Liver (tissue), 3 donors: ENCODE measurements at regions not wholly inside any gene's neighbourhood (a gene's known extent, or its start where the extent isn't known, plus 50 kb on each side); places are given as distances from the start of the nearest gene placed in this dataset.

Source experiments
- GABPA ChIP-seq, 2 donors: IDR thresholded peaks in 1 of 2; conservative IDR thresholded peaks in 1 of 2; 2 replicates each; pipeline ENCODE4 v1.6.1; 2016; ENCODE audit warnings: antibody characterized with exemption in 2 of 2, mild to moderate bottlenecking in 1 of 2, moderate library complexity in 1 of 2
- HNF4G ChIP-seq: IDR thresholded peaks from 2 replicates; pipeline ENCODE4 v1.6.1; 2016; ENCODE audit warnings: antibody characterized with exemption
- TAF1 ChIP-seq: conservative IDR thresholded peaks from 2 replicates; pipeline ENCODE4 v1.6.1; 2016; ENCODE audit warnings: antibody characterized with exemption, mild to moderate bottlenecking
- TF ChIP-seq, protein P1 (sequence below): fragments of 150-350 bp; IDR thresholded peaks from 2 replicates; pipeline ENCODE4 v1.5.1; 2017; ENCODE audit warnings: improper control_type of control experiment, low read depth, low read length; ENCODE audit not compliant: missing input control
- TF ChIP-seq, protein P2 (sequence below): IDR thresholded peaks from 2 replicates; pipeline ENCODE4 v1.6.1; 2016; ENCODE audit warnings: antibody characterized with exemption, mild to moderate bottlenecking
- donor health status: healthy.
- donor health status: healthy.

DNA sequence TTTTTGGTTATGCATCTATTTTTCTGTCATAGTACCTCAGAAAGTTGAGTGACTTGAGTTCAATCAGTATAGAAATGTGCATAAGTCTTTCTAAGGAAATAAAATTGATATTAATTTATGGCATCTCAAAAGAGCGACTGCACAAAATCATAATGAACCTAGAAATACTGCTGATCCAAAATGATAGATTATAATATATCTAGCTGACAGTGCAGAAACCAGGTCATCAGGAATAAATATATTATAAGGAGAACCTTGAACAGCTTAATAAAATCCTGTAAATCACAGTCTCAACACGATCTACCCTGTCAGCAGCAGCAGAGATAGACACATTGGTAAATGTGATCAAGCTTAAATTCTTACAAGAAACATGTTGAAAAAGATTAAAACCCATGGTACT, 1106.6 kb upstream of the CDH18 start:
- no peak for TF ChIP-seq TAF1
- TF ChIP-seq, protein P1, sequence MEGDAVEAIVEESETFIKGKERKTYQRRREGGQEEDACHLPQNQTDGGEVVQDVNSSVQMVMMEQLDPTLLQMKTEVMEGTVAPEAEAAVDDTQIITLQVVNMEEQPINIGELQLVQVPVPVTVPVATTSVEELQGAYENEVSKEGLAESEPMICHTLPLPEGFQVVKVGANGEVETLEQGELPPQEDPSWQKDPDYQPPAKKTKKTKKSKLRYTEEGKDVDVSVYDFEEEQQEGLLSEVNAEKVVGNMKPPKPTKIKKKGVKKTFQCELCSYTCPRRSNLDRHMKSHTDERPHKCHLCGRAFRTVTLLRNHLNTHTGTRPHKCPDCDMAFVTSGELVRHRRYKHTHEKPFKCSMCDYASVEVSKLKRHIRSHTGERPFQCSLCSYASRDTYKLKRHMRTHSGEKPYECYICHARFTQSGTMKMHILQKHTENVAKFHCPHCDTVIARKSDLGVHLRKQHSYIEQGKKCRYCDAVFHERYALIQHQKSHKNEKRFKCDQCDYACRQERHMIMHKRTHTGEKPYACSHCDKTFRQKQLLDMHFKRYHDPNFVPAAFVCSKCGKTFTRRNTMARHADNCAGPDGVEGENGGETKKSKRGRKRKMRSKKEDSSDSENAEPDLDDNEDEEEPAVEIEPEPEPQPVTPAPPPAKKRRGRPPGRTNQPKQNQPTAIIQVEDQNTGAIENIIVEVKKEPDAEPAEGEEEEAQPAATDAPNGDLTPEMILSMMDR, result no peak
- TF ChIP-seq, protein P2, sequence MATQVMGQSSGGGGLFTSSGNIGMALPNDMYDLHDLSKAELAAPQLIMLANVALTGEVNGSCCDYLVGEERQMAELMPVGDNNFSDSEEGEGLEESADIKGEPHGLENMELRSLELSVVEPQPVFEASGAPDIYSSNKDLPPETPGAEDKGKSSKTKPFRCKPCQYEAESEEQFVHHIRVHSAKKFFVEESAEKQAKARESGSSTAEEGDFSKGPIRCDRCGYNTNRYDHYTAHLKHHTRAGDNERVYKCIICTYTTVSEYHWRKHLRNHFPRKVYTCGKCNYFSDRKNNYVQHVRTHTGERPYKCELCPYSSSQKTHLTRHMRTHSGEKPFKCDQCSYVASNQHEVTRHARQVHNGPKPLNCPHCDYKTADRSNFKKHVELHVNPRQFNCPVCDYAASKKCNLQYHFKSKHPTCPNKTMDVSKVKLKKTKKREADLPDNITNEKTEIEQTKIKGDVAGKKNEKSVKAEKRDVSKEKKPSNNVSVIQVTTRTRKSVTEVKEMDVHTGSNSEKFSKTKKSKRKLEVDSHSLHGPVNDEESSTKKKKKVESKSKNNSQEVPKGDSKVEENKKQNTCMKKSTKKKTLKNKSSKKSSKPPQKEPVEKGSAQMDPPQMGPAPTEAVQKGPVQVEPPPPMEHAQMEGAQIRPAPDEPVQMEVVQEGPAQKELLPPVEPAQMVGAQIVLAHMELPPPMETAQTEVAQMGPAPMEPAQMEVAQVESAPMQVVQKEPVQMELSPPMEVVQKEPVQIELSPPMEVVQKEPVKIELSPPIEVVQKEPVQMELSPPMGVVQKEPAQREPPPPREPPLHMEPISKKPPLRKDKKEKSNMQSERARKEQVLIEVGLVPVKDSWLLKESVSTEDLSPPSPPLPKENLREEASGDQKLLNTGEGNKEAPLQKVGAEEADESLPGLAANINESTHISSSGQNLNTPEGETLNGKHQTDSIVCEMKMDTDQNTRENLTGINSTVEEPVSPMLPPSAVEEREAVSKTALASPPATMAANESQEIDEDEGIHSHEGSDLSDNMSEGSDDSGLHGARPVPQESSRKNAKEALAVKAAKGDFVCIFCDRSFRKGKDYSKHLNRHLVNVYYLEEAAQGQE, result no peak
- TF ChIP-seq HNF4G, result no peak
- TF ChIP-seq GABPA (IDR thresholded peaks at IDR 0.05 in 1 of 2, conservative IDR thresholded peaks at IDR 0.05 in 1 of 2), result no peak
